Activated gamma-delta T cell (primary cell): ENCODE measurements at regions not wholly inside any gene's neighbourhood (a gene's known extent, or its start where the extent isn't known, plus 50 kb on each side); places are given as distances from the start of the nearest gene placed in this dataset.
"Not testable (repeated sequence)": the region's sequence is repeated elsewhere in the genome, so short reads cannot be mapped to it uniquely, and the experiment has no call there.

ENCODE experiments used
- DNase-seq: peaks from one replicate; lab custom pipeline; 2025; lab: John Stamatoyannopoulos, UW

DNA sequence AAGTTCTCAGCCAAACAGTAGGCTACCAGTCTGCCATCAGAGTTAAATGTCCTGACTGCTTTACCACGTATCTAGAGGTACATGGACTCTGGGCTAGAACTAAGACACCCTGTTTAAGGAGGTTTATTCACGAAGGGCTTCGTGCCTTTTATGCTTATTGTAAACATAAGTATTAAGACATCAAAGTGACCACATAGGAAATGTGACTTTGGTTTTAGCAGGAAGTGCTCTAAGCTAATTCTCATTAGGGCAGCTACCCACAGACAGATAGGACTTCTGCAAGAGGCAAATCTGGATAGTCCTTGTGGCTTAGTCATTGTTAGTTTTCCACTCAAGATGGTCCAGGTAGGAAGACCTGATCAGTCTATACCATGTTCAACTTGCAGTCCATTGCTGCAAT lies 233.3 kb upstream of the MGAT5 start:
- no peak for DNase-seq

DNA sequence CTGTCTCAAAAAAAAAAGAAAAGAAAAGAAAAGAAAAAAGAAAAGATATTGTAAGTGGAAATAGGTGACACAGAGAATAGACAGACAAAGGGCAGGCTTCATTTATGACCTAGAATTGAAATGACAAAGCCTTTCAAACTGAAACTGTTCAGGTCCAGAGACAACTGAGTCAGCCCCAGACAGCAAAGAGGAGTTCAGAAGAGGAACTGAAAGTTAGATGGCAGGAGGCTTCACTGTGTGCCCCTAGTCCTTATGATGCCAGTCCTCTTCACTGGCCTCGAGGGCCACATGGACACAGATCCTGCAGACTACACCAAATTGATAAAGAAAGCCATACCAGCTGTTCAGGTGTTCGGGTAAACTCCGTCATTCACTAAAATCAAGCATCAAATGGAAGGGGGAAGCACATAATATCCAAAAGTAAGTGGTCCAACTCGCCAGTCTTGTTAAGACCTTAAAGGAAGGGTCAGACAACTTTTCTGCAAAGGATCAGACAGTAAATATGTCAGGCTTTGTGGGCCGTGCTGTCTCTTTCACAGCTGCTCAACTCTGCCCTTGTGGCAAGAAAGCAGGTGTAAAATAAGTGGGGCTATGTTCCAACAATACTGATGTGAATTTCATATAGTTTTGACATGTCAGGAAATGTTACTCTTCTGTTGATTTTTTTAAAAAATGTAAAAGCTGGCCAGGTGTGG lies 231.9 kb upstream of the MGAT5 start:
- no peak for DNase-seq

GRCh38 chr2:134023854-134024253 lies 230.0 kb upstream of the MGAT5 start:
- no peak for DNase-seq

GRCh38 chr2:134027980-134028379 lies 225.9 kb upstream of the MGAT5 start:
- no peak for DNase-seq

- DNase-seq: no peak
Measured at GRCh38 chr2:134029418-134029817, 224.5 kb upstream of the MGAT5 start.

DNA sequence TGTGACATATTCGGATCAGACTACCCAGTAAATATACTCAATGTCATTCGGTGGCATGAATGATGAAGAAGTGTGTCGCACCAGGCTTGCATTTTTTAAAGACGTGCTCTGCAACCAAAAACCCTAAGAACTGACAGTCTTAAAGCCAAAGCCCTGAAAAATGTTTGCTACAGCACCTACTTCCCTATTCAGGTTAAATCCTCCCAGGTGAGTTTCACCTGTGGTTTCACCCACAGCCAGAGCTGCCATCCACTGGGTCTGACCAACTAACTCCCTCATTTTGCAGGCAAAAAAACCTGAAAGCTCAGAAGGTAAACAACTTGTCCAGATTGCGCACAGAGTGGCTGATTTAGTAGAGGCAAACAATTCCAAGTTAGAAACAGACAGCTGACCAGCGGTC lies 222.3 kb upstream of the MGAT5 start:
- no peak for DNase-seq

DNA sequence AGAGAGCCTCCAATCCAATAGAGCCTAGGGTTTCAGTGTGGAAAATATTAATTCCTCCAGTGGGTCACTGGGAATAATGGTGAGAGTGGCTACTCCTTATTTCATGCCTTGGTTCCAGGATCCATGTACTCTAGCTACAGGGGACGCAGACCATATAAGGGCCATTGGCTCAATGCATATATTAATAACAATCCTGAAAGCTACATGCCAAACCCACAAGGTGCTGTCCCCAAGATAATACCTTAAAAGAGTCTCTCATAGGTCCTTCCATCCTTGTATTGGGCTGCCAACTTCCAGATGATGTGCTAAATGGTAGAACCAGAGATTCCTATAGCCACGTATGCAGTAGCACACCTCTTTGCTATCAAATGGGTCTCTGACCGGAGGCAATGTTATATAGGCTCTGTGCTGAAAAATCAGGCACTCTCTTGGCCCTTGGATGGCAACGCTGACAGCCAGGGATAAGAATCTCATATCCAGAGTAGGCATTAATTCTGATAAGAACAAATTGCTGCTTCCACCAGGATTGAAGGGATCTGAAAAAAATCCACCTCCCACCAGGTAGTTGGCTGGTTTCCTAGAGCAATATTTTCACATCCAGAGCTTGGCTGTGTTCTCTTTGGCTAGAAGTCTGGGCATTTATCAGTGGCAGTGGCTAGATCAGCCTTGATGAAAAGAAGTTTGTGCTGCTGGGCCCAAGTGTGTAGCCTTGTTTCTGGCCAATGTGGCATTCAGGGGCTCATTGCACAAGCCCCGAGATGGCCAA lies 218.1 kb upstream of the MGAT5 start:
- no peak for DNase-seq

DNA sequence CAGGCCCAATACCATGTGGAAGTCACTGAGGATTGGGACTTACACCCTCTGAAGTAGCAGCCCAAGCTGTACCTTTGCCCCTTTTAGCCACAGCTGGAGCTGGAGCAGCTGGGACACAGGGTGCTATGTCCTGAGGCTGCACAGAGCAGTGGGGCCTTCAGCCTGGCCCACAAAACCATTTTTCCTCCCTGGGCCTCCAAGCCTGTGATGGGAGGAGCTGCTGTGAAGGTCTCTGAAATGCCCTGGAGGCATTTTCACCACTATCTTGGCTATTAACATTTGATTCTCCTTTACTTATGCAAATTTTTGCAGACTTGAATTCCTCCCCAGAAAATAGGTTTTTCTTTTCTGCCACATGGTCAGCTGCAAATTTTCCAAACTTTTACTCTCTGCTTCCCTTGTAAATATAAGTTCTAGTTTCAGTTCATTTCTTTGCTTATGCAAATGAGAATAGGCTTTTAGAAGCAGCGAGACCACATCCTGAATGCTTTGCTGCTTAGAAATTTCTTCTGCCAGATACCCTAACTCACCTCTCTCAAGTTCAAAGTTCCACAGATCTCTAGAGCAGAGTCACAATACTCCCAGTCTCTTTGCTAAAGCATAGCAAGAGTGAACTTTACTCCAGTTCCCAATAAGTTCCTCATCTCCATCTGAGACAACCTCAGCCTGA lies 213.8 kb upstream of the MGAT5 start:
- no peak for DNase-seq

GRCh38 chr2:134040626-134041172 lies 213.2 kb upstream of the MGAT5 start:
- not testable (repeated sequence) for DNase-seq

DNA sequence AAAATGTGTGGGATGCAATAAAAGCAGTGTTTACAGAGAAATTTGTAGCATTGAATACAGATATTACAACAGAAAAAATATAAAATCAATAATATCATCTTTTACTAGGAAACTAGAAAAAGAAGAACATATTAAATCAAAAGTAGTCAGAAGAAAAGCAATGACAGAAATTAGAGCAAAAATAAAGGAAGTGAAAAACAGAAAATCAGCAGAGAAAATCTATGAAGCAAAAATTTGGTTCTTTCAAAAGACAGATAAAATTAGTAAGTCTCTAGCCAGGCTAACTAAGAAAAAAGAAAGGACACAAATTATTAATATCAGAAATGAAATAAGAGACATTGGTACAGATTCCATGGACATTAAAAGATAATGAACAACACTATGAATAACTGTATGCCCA lies 212.0 kb upstream of the MGAT5 start:
- DNase-seq: no peak

- not testable (repeated sequence) for DNase-seq
Measured at GRCh38 chr2:134043028-134043427, 210.8 kb upstream of the MGAT5 start.

- DNase-seq: no peak
Measured at GRCh38 chr2:134052173-134052572, 201.7 kb upstream of the MGAT5 start.

- DNase-seq: no peak
Measured at GRCh38 chr2:134056173-134056572, 197.7 kb upstream of the MGAT5 start.

- DNase-seq: not testable (repeated sequence)
Measured at GRCh38 chr2:134061066-134061465, 192.8 kb upstream of the MGAT5 start.

GRCh38 chr2:134062235-134062634 lies 191.6 kb upstream of the MGAT5 start:
- DNase-seq: not testable (repeated sequence)

GRCh38 chr2:134063916-134064315 lies 190.0 kb upstream of the MGAT5 start:
- DNase-seq: not testable (repeated sequence)

GRCh38 chr2:134070281-134070741 lies 183.6 kb upstream of the MGAT5 start:
- no peak for DNase-seq

GRCh38 chr2:134072341-134072740 lies 181.5 kb upstream of the MGAT5 start:
- no peak for DNase-seq

GRCh38 chr2:134073023-134073422 lies 180.8 kb upstream of the MGAT5 start:
- DNase-seq: no peak

GRCh38 chr2:134074619-134075018 lies 179.3 kb upstream of the MGAT5 start:
- DNase-seq: no peak

GRCh38 chr2:134075204-134075603 lies 178.7 kb upstream of the MGAT5 start:
- no peak for DNase-seq

GRCh38 chr2:134078354-134078753 lies 175.5 kb upstream of the MGAT5 start:
- no peak for DNase-seq

DNA sequence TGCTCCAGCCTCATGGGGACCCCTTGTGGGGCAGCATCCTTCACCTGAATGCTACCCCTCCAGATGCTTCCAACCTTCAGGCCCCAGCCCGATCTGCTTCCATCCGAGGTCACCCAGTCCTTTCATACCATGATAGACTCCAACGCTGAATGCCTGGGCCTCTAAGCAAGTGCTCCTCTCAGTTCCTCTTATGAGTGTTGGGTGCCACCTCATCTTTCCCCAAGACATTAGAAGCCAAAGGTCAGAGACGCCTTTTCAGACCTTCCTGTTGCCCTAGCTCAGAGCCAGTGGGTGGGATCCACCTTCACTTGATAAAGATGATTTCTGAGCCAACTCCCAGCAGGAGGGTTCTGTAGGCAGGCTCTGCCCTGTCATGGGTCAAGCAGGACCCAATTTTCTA lies 174.5 kb upstream of the MGAT5 start:
- no peak for DNase-seq
